Osteocyte (in vitro differentiated cells): ENCODE measurements at regions not wholly inside any gene's neighbourhood (a gene's known extent, or its start where the extent isn't known, plus 50 kb on each side); places are given as distances from the start of the nearest gene placed in this dataset.

Experiments used
- DNase-seq: peaks from one replicate; pipeline ENCODE4 v3.0.0; 2021; ENCODE audit warnings: mixed read lengths; ENCODE audit not compliant: unreplicated experiment; ENCODE audit errors: extremely low spot score
- H3K27ac Mint-ChIP-seq: one replicate; pipeline ENCODE4 v1.8.0; 2021; ENCODE audit warnings: mild to moderate bottlenecking, mixed read lengths; ENCODE audit not compliant: unreplicated experiment
- H3K27me3 Mint-ChIP-seq: one replicate; pipeline ENCODE4 v1.8.0; 2021; ENCODE audit warnings: mixed read lengths; ENCODE audit not compliant: unreplicated experiment
- H3K36me3 Mint-ChIP-seq: one replicate; pipeline ENCODE4 v1.8.0; 2021; ENCODE audit warnings: mixed read lengths; ENCODE audit not compliant: unreplicated experiment
- H3K4me1 Mint-ChIP-seq: one replicate; pipeline ENCODE4 v1.8.0; 2021; ENCODE audit warnings: mixed read lengths; ENCODE audit not compliant: unreplicated experiment
- H3K4me3 Mint-ChIP-seq: one replicate; pipeline ENCODE4 v1.8.0; 2021; ENCODE audit warnings: mild to moderate bottlenecking, moderate library complexity, mixed read lengths; ENCODE audit not compliant: unreplicated experiment
- H3K9me3 Mint-ChIP-seq: one replicate; pipeline ENCODE4 v1.8.0; 2021; ENCODE audit warnings: mixed read lengths; ENCODE audit not compliant: unreplicated experiment
- CTCF ChIP-seq: fragments of 200-600 bp; sonication (generic); IDR thresholded peaks from 2 replicates; pipeline ENCODE4 v1.5.0; 2021; ENCODE audit warnings: antibody characterized with exemption, mild to moderate bottlenecking, moderate library complexity

GRCh38 chr12:118727979-118728366 is 253.4 kb upstream of the SRRM4 start:
- H3K9me3 Mint-ChIP-seq, result peaks cover 18% of the 10 kb centered on the region
- no peaks in the 10 kb centered on the region for H3K27me3 Mint-ChIP-seq

GRCh38 chr12:118734266-118734665 is 247.1 kb upstream of the SRRM4 start:
- Mint-ChIP-seq H3K36me3 (no peaks in the 10 kb centered on the region), H3K27ac (no peak overlapping the region), H3K4me1 (no peaks in the 10 kb centered on the region), H3K27me3 (no peaks in the 10 kb centered on the region), H3K4me3 (no peak overlapping the region), H3K9me3 (peaks cover 12% of the 10 kb centered on the region)
- TF ChIP-seq CTCF, result no peak
- no peak for DNase-seq

More at GRCh38 chr12:118727979-118728366, 253.4 kb upstream of the SRRM4 start:
- DNase-seq, result no peak
- TF ChIP-seq CTCF, result no peak
- Mint-ChIP-seq H3K4me3 (no peak overlapping the region), H3K4me1 (no peaks in the 10 kb centered on the region), H3K36me3 (no peaks in the 10 kb centered on the region), H3K27ac (no peak overlapping the region)

- DNase-seq, result no peak
- no peak overlapping the region for H3K4me3 Mint-ChIP-seq
- H3K9me3 Mint-ChIP-seq, result peaks cover 14% of the 10 kb centered on the region
- no peaks in the 10 kb centered on the region for H3K27me3 Mint-ChIP-seq
- H3K36me3 Mint-ChIP-seq, result no peaks in the 10 kb centered on the region
- H3K27ac Mint-ChIP-seq, result no peak overlapping the region
- TF ChIP-seq CTCF, result no peak
- H3K4me1 Mint-ChIP-seq, result no peaks in the 10 kb centered on the region
These were observed 243.3 kb upstream of the SRRM4 start for GRCh38 chr12:118737985-118738540.

- no peak for TF ChIP-seq CTCF
- no peaks in the 10 kb centered on the region for H3K36me3 Mint-ChIP-seq
These were observed 240.1 kb upstream of the SRRM4 start for GRCh38 chr12:118741194-118741593.

GRCh38 chr12:118742431-118742830 is 238.9 kb upstream of the SRRM4 start:
- Mint-ChIP-seq H3K27me3 (no peaks in the 10 kb centered on the region), H3K9me3 (peaks cover 26% of the 10 kb centered on the region), H3K4me1 (no peaks in the 10 kb centered on the region), H3K4me3 (no peak overlapping the region), H3K27ac (no peak overlapping the region), H3K36me3 (no peaks in the 10 kb centered on the region)
- no peak for TF ChIP-seq CTCF
- DNase-seq, result no peak

More at GRCh38 chr12:118741194-118741593, 240.1 kb upstream of the SRRM4 start:
- H3K4me1 Mint-ChIP-seq, result no peaks in the 10 kb centered on the region
- no peak overlapping the region for H3K27ac Mint-ChIP-seq
- DNase-seq, result no peak
- peaks cover 26% of the 10 kb centered on the region for H3K9me3 Mint-ChIP-seq
- no peak overlapping the region for H3K4me3 Mint-ChIP-seq
- no peaks in the 10 kb centered on the region for H3K27me3 Mint-ChIP-seq
